H9 (cell line): ENCODE measurements at regions not wholly inside any gene's neighbourhood (a gene's known extent, or its start where the extent isn't known, plus 50 kb on each side); places are given as distances from the start of the nearest gene placed in this dataset.

Experiments used
- DNase-seq: peaks from one replicate; pipeline ENCODE4 v3.0.0-alpha.2; 2017
- H2AFZ ChIP-seq: one replicate; pipeline ENCODE4 v1.6.1; 2013; ENCODE audit warnings: mild to moderate bottlenecking, low read length, control low read depth, moderate library complexity
- H2AK5ac ChIP-seq: 2 replicates; pipeline ENCODE4 v1.6.1; 2013; ENCODE audit warnings: low read length, control low read depth, mixed read lengths; ENCODE audit not compliant: insufficient read length
- H2BK120ac ChIP-seq: one replicate; pipeline ENCODE4 v1.6.1; 2013; ENCODE audit warnings: low read depth, mild to moderate bottlenecking, low read length, control low read depth, inconsistent platforms; ENCODE audit not compliant: poor library complexity, severe bottlenecking
- H2BK12ac ChIP-seq: 2 replicates; pipeline ENCODE4 v1.6.1; 2013; ENCODE audit warnings: low read length, control low read depth, mixed read lengths, low read depth; ENCODE audit not compliant: insufficient read length
- H2BK15ac ChIP-seq: 2 replicates; pipeline ENCODE4 v1.6.1; 2013; ENCODE audit warnings: low read depth, low read length, control low read depth
- H2BK20ac ChIP-seq: one replicate; pipeline ENCODE4 v1.6.1; 2013; ENCODE audit warnings: low read depth, mild to moderate bottlenecking, low read length, control low read depth, inconsistent platforms; ENCODE audit not compliant: poor library complexity, severe bottlenecking
- H2BK5ac ChIP-seq: 2 replicates; pipeline ENCODE4 v1.6.1; 2013; ENCODE audit warnings: low read length, control low read depth, mixed read lengths; ENCODE audit not compliant: insufficient read length
- H3K14ac ChIP-seq: 2 replicates; pipeline ENCODE4 v1.6.1; 2013; ENCODE audit warnings: low read length, control low read depth; ENCODE audit not compliant: insufficient read depth
- H3K18ac ChIP-seq: 2 replicates; pipeline ENCODE4 v1.6.1; 2013; ENCODE audit warnings: low read depth, mild to moderate bottlenecking, mixed read lengths, low read length, control low read depth; ENCODE audit not compliant: insufficient read length
- H3K23ac ChIP-seq: 2 replicates; pipeline ENCODE4 v1.6.1; 2013; ENCODE audit warnings: low read length, control low read depth, mixed read lengths, low read depth; ENCODE audit not compliant: insufficient read length
- H3K23me2 ChIP-seq: 2 replicates; pipeline ENCODE4 v1.6.1; 2013; ENCODE audit warnings: low read depth, mild to moderate bottlenecking, mixed read lengths, low read length, control low read depth; ENCODE audit not compliant: insufficient read length, poor library complexity, severe bottlenecking
- H3K27ac ChIP-seq: 2 replicates; pipeline ENCODE4 v1.5.1; 2013; ENCODE audit warnings: low read length, control low read depth, mixed read lengths, low read depth; ENCODE audit not compliant: insufficient read length
- H3K27me3 ChIP-seq: 2 replicates; pipeline ENCODE4 v1.6.1; 2013; ENCODE audit warnings: low read length, control low read depth, inconsistent platforms; ENCODE audit not compliant: insufficient read depth
- H3K4ac ChIP-seq: 2 replicates; pipeline ENCODE4 v1.6.1; 2013; ENCODE audit warnings: low read depth, mild to moderate bottlenecking, control low read depth, inconsistent platforms, low read length, moderate library complexity
- H3K4me1 ChIP-seq: 2 replicates; pipeline ENCODE4 v1.6.1; 2013; ENCODE audit warnings: low read length, control low read depth, inconsistent platforms; ENCODE audit not compliant: insufficient read depth
- H3K4me2 ChIP-seq: 2 replicates; pipeline ENCODE4 v1.6.1; 2013; ENCODE audit warnings: low read length, control low read depth, mixed read lengths; ENCODE audit not compliant: insufficient read length, insufficient read depth
- H3K56ac ChIP-seq: 2 replicates; pipeline ENCODE4 v1.6.1; 2013; ENCODE audit warnings: low read depth, mild to moderate bottlenecking, mixed read lengths, low read length, control low read depth; ENCODE audit not compliant: insufficient read length
- H3K79me1 ChIP-seq: 2 replicates; pipeline ENCODE4 v1.6.1; 2013; ENCODE audit warnings: low read depth, mild to moderate bottlenecking, moderate library complexity, low read length, control low read depth, inconsistent platforms; ENCODE audit not compliant: insufficient read depth, poor library complexity, severe bottlenecking
- H3K79me2 ChIP-seq: 2 replicates; pipeline ENCODE4 v1.6.1; 2013; ENCODE audit warnings: low read length, control low read depth, inconsistent platforms; ENCODE audit not compliant: insufficient read depth
- H3K9ac ChIP-seq: 2 replicates; pipeline ENCODE4 v1.6.1; 2013; ENCODE audit warnings: low read length, control low read depth, mixed read lengths; ENCODE audit not compliant: insufficient read length; ENCODE audit errors: extremely low read depth
- H3K9me3 ChIP-seq: one replicate; pipeline ENCODE4 v1.6.1; 2013; ENCODE audit warnings: low read depth, low read length, inconsistent platforms; ENCODE audit not compliant: control insufficient read depth
- H3T11ph ChIP-seq: one replicate; pipeline ENCODE4 v1.6.1; 2013; ENCODE audit warnings: mild to moderate bottlenecking, low read length, control low read depth, inconsistent platforms
- H4K20me1 ChIP-seq: one replicate; pipeline ENCODE4 v1.6.1; 2013; ENCODE audit not compliant: control insufficient read depth, insufficient read length, insufficient read depth
- H4K5ac ChIP-seq: 2 replicates; pipeline ENCODE4 v1.6.1; 2013; ENCODE audit warnings: low read depth, mild to moderate bottlenecking, mixed read lengths, low read length, control low read depth; ENCODE audit not compliant: insufficient read length
- H4K8ac ChIP-seq: replicated peaks from 2 replicates; pipeline ENCODE4 v1.6.1; 2013; ENCODE audit warnings: low read length, control low read depth, mixed read lengths, low read depth; ENCODE audit not compliant: insufficient read length
- H4K91ac ChIP-seq: 2 replicates; pipeline ENCODE4 v1.6.1; 2013; ENCODE audit warnings: low read depth, mild to moderate bottlenecking, moderate library complexity, mixed read lengths, low read length, control low read depth; ENCODE audit not compliant: insufficient read length
- H3K27ac Mint-ChIP-seq, 3 experiments: 2 replicates in 2 of 3; 3 replicates in 1 of 3; pipeline ENCODE4 v1.8.0; 2020 to 2021; ENCODE audit warnings: mixed read lengths in 3 of 3, mild to moderate bottlenecking in 1 of 3, moderate library complexity in 1 of 3
- H3K27me3 Mint-ChIP-seq: 2 replicates; pipeline ENCODE4 v1.8.0; 2021; ENCODE audit warnings: low read depth, mild to moderate bottlenecking, moderate library complexity, mixed read lengths
- H3K36me3 Mint-ChIP-seq, 3 experiments: 2 replicates in 2 of 3; 3 replicates in 1 of 3; pipeline ENCODE4 v1.8.0; 2020 to 2021; ENCODE audit warnings: low read depth in 3 of 3, mixed read lengths in 3 of 3; ENCODE audit not compliant: insufficient read depth in 1 of 3
- H3K4me1 Mint-ChIP-seq, 2 experiments: 2 replicates each; pipeline ENCODE4 v1.8.0; 2020; ENCODE audit warnings: mixed read lengths in 2 of 2
- H3K4me3 Mint-ChIP-seq, 2 experiments: 2 replicates in 1 of 2; 3 replicates in 1 of 2; pipeline ENCODE4 v1.8.0; 2020 to 2021; ENCODE audit warnings: mild to moderate bottlenecking in 2 of 2, mixed read lengths in 2 of 2, moderate library complexity in 1 of 2
- H3K9me3 Mint-ChIP-seq, 2 experiments: 2 replicates in 1 of 2; 3 replicates in 1 of 2; pipeline ENCODE4 v1.8.0; 2020; ENCODE audit warnings: mild to moderate bottlenecking in 2 of 2, mixed read lengths in 2 of 2, moderate library complexity in 1 of 2
- CTCF ChIP-seq: fragments of 200-600 bp; sonication (generic); conservative IDR thresholded peaks from 3 replicates; pipeline ENCODE4 v1.8.0; 2021; ENCODE audit warnings: antibody characterized with exemption, mild to moderate bottlenecking
- WGBS: extraction: QIAGEN DNeasy Blood & Tissue Kit; methylation state at CpG from one replicate; pipeline ENCODE4 v1.1.7; 2013; ENCODE audit warnings: missing lambda C conversion rate, low lambda C conversion rate, mixed read lengths; ENCODE audit not compliant: insufficient read length; ENCODE audit errors: extremely low coverage; 5-methylcytosine and 5-hydroxymethylcytosine counted together

DNA sequence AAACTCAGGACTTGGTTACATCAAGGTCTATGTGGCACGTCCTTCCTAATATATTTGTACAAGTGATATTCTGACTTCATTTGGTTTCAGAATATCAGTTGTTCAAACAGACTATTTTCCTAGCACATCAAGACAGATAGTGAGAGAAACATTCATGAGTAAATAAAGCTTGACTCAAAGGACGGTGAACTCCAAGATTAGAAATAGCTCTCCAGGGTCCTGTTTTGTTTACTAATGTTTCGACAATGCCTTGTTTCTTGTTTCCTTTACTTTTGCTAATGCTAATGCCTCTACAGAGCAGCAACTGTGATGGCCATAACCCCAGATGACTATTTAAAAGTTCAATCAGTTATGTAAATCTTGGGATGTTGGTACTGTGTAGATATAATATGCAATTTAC is 313.9 kb downstream of the KLF12 start:
- Histone ChIP-seq H3K4ac (no peak overlapping the region), H3K4me2 (no peak overlapping the region), H3K27me3 (no peaks in the 10 kb centered on the region), H3K14ac (no peak overlapping the region), H3K23ac (no peak overlapping the region), H2BK5ac (no peak overlapping the region), H4K5ac (no peak overlapping the region), H3K23me2 (no peaks in the 10 kb centered on the region), H3K79me2 (no peaks in the 10 kb centered on the region), H3K79me1 (no peaks in the 10 kb centered on the region), H3K9ac (no peak overlapping the region), H4K20me1 (no peaks in the 10 kb centered on the region), H3K9me3 (no peaks in the 10 kb centered on the region), H3K4me1 (no peaks in the 10 kb centered on the region), H2BK20ac (no peak overlapping the region), H2AK5ac (no peak overlapping the region), H4K91ac (no peak overlapping the region), H2BK15ac (no peak overlapping the region), H3T11ph (no peak overlapping the region), H4K8ac (no peak overlapping the region), H2AFZ (no peak overlapping the region), H2BK12ac (no peak overlapping the region), H3K56ac (no peak overlapping the region), H3K18ac (no peak overlapping the region), H3K27ac (no peak overlapping the region), H2BK120ac (no peak overlapping the region)
- peaks cover 0 to 9% of the 10 kb centered on the region in 2 experiments; a peak in 2 of 4 replicates for H3K4me1 Mint-ChIP-seq
- WGBS = no CpG with 5 or more reads among the region's 3 CpGs
- peaks cover 0 to 7% (median 0%) of the 10 kb centered on the region in 3 experiments; a peak in 2 of 7 replicates for H3K36me3 Mint-ChIP-seq
- no peak overlapping the region for H3K27ac Mint-ChIP-seq
- no peak overlapping the region for H3K4me3 Mint-ChIP-seq
- H3K9me3 Mint-ChIP-seq = no peaks in the 10 kb centered on the region
- no peaks in the 10 kb centered on the region for H3K27me3 Mint-ChIP-seq
- no peak for TF ChIP-seq CTCF
- no peak for DNase-seq
